GM10248 (cell line): ENCODE measurements at regions not wholly inside any gene's neighbourhood (a gene's known extent, or its start where the extent isn't known, plus 50 kb on each side); places are given as distances from the start of the nearest gene placed in this dataset.

Experiments
- CTCF ChIA-PET: fragments of 300-600 bp; sonication (Branson Sonifier 250); formaldehyde crosslinking; extraction: SDS; loops from one replicate; lab custom pipeline; 2021; ENCODE audit warnings: antibody characterized with exemption; lab: Yijun Ruan, JAX
- POLR2A ChIA-PET: fragments of 350-650 bp; sonication (Branson Sonifier 250); formaldehyde crosslinking; extraction: SDS; loops from one replicate; lab custom pipeline; 2020; ENCODE audit warnings: antibody characterized with exemption; lab: Yijun Ruan, JAX
- DNase-seq: peaks from one replicate; pipeline ENCODE4 v3.0.0; 2012; ENCODE audit errors: extremely low spot score
- TF ChIP-seq, protein P1 (sequence below): IDR thresholded peaks from 2 replicates; pipeline ENCODE4 v1.5.1; 2012; ENCODE audit warnings: mild to moderate bottlenecking, low read depth; ENCODE audit errors: extremely low read depth, missing control alignments, control extremely low read depth

DNA sequence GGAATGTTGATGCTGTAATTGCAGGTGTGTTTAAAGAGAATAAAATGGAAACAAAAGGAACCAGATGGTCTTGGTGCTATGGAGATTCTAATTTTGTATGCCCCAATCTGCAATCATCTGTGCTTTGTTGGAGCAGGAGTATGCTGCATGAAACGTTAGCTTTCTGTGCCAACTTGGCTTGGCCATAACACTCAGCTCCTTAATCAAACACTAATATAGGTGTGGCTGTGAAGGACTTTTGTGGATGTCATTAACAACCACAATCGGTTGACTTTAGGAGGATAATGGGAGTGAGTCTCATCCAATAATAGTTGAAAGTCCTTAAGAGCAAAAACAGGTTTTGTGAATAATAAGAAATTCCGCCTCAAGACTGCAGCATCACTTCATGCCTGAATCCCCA is 399.2 kb downstream of the NLGN4X start:
- no peak for DNase-seq
- TF ChIP-seq, protein P1, sequence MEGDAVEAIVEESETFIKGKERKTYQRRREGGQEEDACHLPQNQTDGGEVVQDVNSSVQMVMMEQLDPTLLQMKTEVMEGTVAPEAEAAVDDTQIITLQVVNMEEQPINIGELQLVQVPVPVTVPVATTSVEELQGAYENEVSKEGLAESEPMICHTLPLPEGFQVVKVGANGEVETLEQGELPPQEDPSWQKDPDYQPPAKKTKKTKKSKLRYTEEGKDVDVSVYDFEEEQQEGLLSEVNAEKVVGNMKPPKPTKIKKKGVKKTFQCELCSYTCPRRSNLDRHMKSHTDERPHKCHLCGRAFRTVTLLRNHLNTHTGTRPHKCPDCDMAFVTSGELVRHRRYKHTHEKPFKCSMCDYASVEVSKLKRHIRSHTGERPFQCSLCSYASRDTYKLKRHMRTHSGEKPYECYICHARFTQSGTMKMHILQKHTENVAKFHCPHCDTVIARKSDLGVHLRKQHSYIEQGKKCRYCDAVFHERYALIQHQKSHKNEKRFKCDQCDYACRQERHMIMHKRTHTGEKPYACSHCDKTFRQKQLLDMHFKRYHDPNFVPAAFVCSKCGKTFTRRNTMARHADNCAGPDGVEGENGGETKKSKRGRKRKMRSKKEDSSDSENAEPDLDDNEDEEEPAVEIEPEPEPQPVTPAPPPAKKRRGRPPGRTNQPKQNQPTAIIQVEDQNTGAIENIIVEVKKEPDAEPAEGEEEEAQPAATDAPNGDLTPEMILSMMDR: no peak
- ChIA-PET CTCF (no interaction called here), POLR2A (no interaction called here)

DNA sequence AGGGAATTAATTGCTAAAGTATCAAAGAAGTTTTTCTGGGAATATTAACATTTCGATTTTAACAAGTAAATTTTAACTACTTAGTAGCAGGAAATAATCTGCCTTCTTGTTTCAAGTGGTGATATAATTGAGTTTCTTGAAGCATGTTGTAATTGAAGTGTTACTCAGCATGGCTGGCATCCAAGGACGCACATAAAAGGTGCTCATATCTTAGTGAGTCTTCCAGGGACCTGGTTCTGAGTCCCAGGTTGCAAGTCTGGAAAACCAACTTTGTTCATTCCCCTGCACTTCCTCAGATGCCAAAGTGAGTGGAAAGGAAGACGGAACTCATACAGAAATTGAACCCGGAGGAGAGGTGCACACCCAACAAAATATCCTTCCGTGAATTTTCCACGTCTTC is 399.6 kb downstream of the NLGN4X start:
- DNase-seq: no peak
- TF ChIP-seq, protein P1: no peak
- POLR2A ChIA-PET: no interaction called here
- CTCF ChIA-PET: no interaction called here

DNA sequence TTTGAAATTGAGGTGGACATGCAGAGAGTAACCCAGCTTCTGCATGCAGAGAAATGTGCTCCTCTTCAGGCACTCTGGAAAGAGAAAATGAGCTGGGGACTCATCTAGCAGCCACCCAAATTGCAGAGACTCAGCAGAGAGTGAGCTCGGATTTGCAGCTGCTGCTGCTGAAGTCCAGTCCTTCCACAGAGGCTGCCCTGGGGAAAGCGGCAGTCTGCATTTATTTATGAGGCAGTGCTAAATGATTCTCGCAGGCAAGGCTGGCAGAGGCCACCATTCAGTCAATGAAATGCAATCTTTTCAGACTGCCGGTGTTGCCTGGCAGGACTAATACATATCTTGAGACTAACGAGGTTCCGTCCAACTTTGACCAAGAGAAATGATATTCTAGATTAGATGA is 404.8 kb downstream of the NLGN4X start:
- CTCF ChIA-PET: no interaction called here
- DNase-seq: no peak
- TF ChIP-seq, protein P1: no peak
- POLR2A ChIA-PET: no interaction called here

DNA sequence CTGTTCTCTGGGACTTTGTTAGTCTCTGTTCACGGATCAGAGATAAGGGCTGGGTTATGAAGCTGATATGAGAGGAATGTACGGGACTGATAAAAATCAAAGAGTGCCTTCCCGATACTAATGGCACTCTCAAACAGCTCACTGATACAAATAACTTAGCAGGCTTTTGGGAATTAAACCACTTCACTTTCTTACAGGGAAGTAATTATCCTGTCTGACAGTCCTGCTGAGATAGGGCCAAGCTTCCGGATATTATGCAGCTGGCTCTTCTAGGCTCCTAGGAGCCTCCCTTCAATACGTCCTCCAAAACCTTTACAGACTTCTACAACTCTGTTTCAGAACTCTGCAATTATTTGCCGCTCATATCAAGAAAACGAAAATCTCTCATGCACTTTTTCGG is 418.0 kb downstream of the NLGN4X start:
- DNase-seq: no peak
- CTCF ChIA-PET: no interaction called here
- POLR2A ChIA-PET: no interaction called here
- TF ChIP-seq, protein P1: no peak

DNA sequence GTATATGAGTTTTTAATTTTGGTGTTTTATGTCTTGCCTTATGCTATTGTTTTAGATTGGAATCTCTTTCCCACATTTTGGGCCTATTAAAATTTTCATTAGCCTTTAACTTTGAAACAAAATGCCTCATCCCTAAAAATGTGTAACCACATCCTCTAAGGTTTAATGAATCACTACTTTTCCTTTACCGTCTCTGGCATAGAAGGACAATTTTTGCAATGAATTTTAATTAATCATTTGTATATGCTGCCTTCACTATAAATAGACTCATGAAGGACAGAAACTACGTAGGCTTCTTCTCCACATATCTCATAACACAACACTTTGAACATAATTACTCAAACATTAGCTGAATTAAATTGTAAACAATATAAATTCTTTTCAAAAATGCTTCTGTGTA is 421.5 kb downstream of the NLGN4X start:
- POLR2A ChIA-PET: no interaction called here
- CTCF ChIA-PET: no interaction called here
- TF ChIP-seq, protein P1: no peak
- no peak for DNase-seq

DNA sequence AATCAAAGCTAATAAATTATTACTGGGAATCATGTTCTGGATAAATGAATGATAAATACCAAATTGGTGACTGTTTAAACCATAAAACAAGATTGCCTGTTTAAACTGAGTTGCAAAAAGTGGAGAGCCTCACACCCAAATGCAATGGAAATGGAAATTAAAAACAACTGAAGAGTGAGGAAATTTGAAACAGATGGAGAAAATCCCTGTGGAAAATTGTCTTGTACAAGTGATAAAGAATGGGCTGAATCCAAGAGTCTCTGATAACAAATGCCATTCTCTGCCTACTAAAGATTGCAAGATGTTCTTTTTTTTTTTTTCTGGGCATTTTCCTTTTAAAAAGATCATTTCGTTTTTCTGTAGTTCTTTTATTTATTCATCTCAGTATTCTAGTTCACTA is 426.3 kb downstream of the NLGN4X start:
- CTCF ChIA-PET: no interaction called here
- DNase-seq: no peak
- POLR2A ChIA-PET: no interaction called here
- TF ChIP-seq, protein P1: no peak

DNA sequence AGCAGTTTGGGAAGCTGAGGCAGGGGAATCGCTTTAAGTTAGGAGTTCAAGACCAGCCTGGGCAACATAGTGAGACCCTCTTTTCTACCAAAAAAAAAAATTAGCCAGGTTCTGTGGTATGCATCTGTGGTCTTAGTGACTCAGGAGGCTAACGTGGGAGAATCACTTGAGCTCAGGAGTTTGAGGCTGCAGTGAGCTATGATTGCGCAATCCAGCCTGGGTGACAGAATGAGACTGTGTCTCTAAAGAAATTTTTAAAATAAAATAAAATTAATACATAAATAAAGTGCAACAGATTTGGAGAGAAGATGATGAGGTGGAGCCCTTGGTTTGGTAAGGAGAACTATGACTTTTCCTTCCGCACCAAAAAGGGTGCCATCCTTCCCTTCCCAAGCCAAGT is 436.9 kb downstream of the NLGN4X start:
- POLR2A ChIA-PET: no interaction called here
- DNase-seq: no peak
- CTCF ChIA-PET: no interaction called here
- TF ChIP-seq, protein P1: no peak
